GM21723 (cell line): ENCODE measurements at regions not wholly inside any gene's neighbourhood (a gene's known extent, or its start where the extent isn't known, plus 50 kb on each side); places are given as distances from the start of the nearest gene placed in this dataset.

Experiments used
- ATAC-seq: cut with Tn5 transposase; IDR thresholded peaks from one replicate; pipeline ENCODE4 v1.9.1; 2021; ENCODE audit warnings: mild to moderate bottlenecking, moderate library complexity; ENCODE audit not compliant: unreplicated experiment

GRCh38 chr12:107223821-107224220 is 130.5 kb upstream of the CRY1 start:
- no peak for ATAC-seq

- ATAC-seq: no peak
Measured at GRCh38 chr12:107225635-107226034, 132.3 kb upstream of the CRY1 start.

- ATAC-seq: no peak
Measured at GRCh38 chr12:107226126-107226525, 132.8 kb upstream of the CRY1 start.

- ATAC-seq: no peak
Measured at GRCh38 chr12:107228076-107228475, 134.7 kb upstream of the CRY1 start.

- no peak for ATAC-seq
Measured at GRCh38 chr12:107229827-107230226, 136.5 kb upstream of the CRY1 start.

- ATAC-seq: no peak
Measured at GRCh38 chr12:107231303-107231702, 138.0 kb upstream of the CRY1 start.

- no peak for ATAC-seq
Measured at GRCh38 chr12:107233551-107233950, 140.2 kb upstream of the CRY1 start.

GRCh38 chr12:107235600-107235999 is 142.3 kb upstream of the CRY1 start:
- ATAC-seq: no peak

GRCh38 chr12:107236824-107237511 is 143.6 kb upstream of the CRY1 start:
- no peak for ATAC-seq

- no peak for ATAC-seq
Measured at GRCh38 chr12:107238296-107238695, 144.9 kb upstream of the CRY1 start.

GRCh38 chr12:107241411-107241810 is 148.1 kb upstream of the CRY1 start:
- no peak for ATAC-seq

- no peak for ATAC-seq
Measured at GRCh38 chr12:107242189-107242588, 148.8 kb upstream of the CRY1 start.

- no peak for ATAC-seq
Measured at GRCh38 chr12:107243341-107243740, 150.0 kb upstream of the CRY1 start.

GRCh38 chr12:107244584-107244983 is 151.2 kb upstream of the CRY1 start:
- ATAC-seq: no peak

GRCh38 chr12:107247650-107248049 is 154.3 kb upstream of the CRY1 start:
- ATAC-seq: no peak

GRCh38 chr12:107248187-107248586 is 154.8 kb upstream of the CRY1 start:
- ATAC-seq: no peak

- ATAC-seq: no peak
Measured at GRCh38 chr12:107251288-107251687, 157.9 kb upstream of the CRY1 start.

GRCh38 chr12:107253361-107253760 is 160.0 kb upstream of the CRY1 start:
- ATAC-seq: no peak

GRCh38 chr12:107254258-107254856 is 161.0 kb upstream of the CRY1 start:
- no peak for ATAC-seq

- no peak for ATAC-seq
Measured at GRCh38 chr12:107258780-107259179, 165.4 kb upstream of the CRY1 start.

GRCh38 chr12:107263980-107264379 is 170.6 kb upstream of the CRY1 start:
- ATAC-seq: no peak

GRCh38 chr12:107264667-107265066 is 171.3 kb upstream of the CRY1 start:
- no peak for ATAC-seq

GRCh38 chr12:107267604-107268003 is 174.3 kb upstream of the CRY1 start:
- no peak for ATAC-seq
